ENCODE measurements at regions not wholly inside any gene's neighbourhood (a gene's known extent, or its start where the extent isn't known, plus 50 kb on each side); places are given as distances from the start of the nearest gene placed in this dataset.

DNA sequence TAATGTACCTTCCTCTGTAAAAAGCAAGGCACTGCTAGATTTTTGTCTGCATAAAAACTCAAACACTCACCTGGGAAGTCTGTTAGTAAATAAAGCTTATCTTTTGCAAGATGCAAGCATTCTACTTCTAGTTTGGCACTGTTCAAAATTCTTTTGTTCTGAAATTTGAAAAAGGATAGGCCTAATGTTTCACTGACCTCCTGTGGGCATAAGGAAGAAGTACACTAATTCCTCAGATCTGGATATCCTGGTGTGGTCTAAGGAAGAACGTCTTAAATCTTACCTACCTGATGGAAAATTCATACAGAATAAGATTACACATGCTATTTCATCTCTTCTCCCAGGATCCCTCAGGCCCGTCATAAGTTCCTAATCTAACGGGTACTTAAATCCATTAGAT is 93.5 kb upstream of the CAMK1G start:
- Histone ChIP-seq H3K9me3 (replicated peaks; ENCODE audit: insufficient read depth, low read length) (no peaks in the 10 kb centered on the region), H3K4me1 (ENCODE audit: low read length) (no peaks in the 10 kb centered on the region), H3K27ac (ENCODE audit: low read length) (no peak overlapping the region), H3K27me3 (replicated peaks; ENCODE audit: insufficient read depth, low read length) (no peaks in the 10 kb centered on the region), H3K79me2 (ENCODE audit: low read length) (no peaks in the 10 kb centered on the region), H3F3A (ENCODE audit: insufficient read depth, low read length) (no peaks in the 10 kb centered on the region), H3K4me2 (ENCODE audit: low read depth, low read length) (no peak overlapping the region), H3K4me3 (ENCODE audit: low read length) (no peak overlapping the region), H3K9me2 (replicated peaks; ENCODE audit: insufficient read depth, low read length) (no peaks in the 10 kb centered on the region), H3K36me3 (replicated peaks; ENCODE audit: insufficient read depth, low read length) (no peaks in the 10 kb centered on the region), H4K20me1 (ENCODE audit: insufficient read depth, low read length) (no peaks in the 10 kb centered on the region), H2AFZ (ENCODE audit: low read length) (no peak overlapping the region), H3K9ac (ENCODE audit: low read length) (no peak overlapping the region)
- TF ChIP-seq, protein P1, sequence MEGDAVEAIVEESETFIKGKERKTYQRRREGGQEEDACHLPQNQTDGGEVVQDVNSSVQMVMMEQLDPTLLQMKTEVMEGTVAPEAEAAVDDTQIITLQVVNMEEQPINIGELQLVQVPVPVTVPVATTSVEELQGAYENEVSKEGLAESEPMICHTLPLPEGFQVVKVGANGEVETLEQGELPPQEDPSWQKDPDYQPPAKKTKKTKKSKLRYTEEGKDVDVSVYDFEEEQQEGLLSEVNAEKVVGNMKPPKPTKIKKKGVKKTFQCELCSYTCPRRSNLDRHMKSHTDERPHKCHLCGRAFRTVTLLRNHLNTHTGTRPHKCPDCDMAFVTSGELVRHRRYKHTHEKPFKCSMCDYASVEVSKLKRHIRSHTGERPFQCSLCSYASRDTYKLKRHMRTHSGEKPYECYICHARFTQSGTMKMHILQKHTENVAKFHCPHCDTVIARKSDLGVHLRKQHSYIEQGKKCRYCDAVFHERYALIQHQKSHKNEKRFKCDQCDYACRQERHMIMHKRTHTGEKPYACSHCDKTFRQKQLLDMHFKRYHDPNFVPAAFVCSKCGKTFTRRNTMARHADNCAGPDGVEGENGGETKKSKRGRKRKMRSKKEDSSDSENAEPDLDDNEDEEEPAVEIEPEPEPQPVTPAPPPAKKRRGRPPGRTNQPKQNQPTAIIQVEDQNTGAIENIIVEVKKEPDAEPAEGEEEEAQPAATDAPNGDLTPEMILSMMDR (IDR thresholded peaks at IDR 0.05; ENCODE audit: low read length) = no peak
- no peak for TF ChIP-seq EZH2phosphoT487 (IDR thresholded peaks at IDR 0.05; ENCODE audit: low read length)
- no peak for TF ChIP-seq EZH2 (optimal IDR thresholded peaks at IDR 0.05; ENCODE audit: low read depth, low read length)
- no peak for DNase-seq

DNA sequence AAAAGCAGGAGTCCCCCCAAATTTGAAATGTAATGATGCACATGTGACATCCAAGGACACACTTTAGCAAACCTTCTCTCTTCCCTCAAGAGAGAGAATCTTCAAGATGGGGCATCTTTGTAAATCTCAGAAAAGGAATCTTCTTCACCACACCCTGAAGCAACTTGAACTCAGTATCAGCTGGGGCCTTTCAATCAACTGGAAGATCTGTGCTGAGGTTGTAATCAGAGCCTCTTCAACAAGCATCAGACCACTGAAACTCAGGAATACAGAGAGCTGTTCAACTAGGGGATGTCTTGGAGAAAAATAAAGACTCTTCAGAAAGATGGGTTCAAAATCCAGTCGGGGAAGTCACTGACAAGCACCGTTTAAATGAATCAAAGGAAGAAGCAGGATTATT is 92.5 kb upstream of the CAMK1G start:
- H3K36me3 ChIP-seq (replicated peaks; ENCODE audit: insufficient read depth, low read length) = no peaks in the 10 kb centered on the region
- no peaks in the 10 kb centered on the region for H3K9me3 ChIP-seq (replicated peaks; ENCODE audit: insufficient read depth, low read length)
- H3K9ac ChIP-seq (ENCODE audit: low read length) = no peak overlapping the region
- H3K4me1 ChIP-seq (ENCODE audit: low read length) = no peaks in the 10 kb centered on the region
- no peak for TF ChIP-seq EZH2 (optimal IDR thresholded peaks at IDR 0.05; ENCODE audit: low read depth, low read length)
- TF ChIP-seq EZH2phosphoT487 (IDR thresholded peaks at IDR 0.05; ENCODE audit: low read length) = no peak
- no peaks in the 10 kb centered on the region for H3K79me2 ChIP-seq (ENCODE audit: low read length)
- no peaks in the 10 kb centered on the region for H3F3A ChIP-seq (ENCODE audit: insufficient read depth, low read length)
- no peak overlapping the region for H3K4me3 ChIP-seq (ENCODE audit: low read length)
- DNase-seq = no peak
- no peaks in the 10 kb centered on the region for H4K20me1 ChIP-seq (ENCODE audit: insufficient read depth, low read length)
- H3K4me2 ChIP-seq (ENCODE audit: low read depth, low read length) = no peak overlapping the region
- H3K27ac ChIP-seq (ENCODE audit: low read length) = no peak overlapping the region
- no peak overlapping the region for H2AFZ ChIP-seq (ENCODE audit: low read length)
- no peaks in the 10 kb centered on the region for H3K9me2 ChIP-seq (replicated peaks; ENCODE audit: insufficient read depth, low read length)
- no peaks in the 10 kb centered on the region for H3K27me3 ChIP-seq (replicated peaks; ENCODE audit: insufficient read depth, low read length)

DNA sequence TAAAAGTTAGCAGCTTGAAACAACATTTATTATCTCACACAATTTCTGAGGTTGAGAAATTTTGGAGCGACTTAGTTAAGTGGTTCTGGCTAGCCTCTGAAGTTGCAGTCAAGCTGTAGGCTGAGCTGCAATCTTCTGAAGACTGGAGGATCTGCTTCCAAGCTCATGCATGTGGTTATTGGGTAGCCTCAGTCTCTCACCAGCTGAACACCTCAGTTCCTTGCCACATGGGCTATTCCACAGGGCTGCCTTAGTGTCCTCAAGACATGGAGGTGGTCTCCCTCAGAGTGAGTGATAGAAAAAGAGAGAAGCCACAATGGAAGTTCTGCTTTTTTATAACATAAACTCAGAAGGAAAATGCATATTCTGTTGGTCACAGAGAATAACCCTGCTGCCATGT is 92.0 kb upstream of the CAMK1G start:
- H4K20me1 ChIP-seq (ENCODE audit: insufficient read depth, low read length) = no peaks in the 10 kb centered on the region
- H3F3A ChIP-seq (ENCODE audit: insufficient read depth, low read length) = no peaks in the 10 kb centered on the region
- no peaks in the 10 kb centered on the region for H3K9me2 ChIP-seq (replicated peaks; ENCODE audit: insufficient read depth, low read length)
- H3K9me3 ChIP-seq (replicated peaks; ENCODE audit: insufficient read depth, low read length) = no peaks in the 10 kb centered on the region
- no peaks in the 10 kb centered on the region for H3K27me3 ChIP-seq (replicated peaks; ENCODE audit: insufficient read depth, low read length)
- no peak overlapping the region for H3K4me3 ChIP-seq (ENCODE audit: low read length)
- TF ChIP-seq EZH2phosphoT487 (IDR thresholded peaks at IDR 0.05; ENCODE audit: low read length) = no peak
- no peak overlapping the region for H3K27ac ChIP-seq (ENCODE audit: low read length)
- no peaks in the 10 kb centered on the region for H3K79me2 ChIP-seq (ENCODE audit: low read length)
- no peak for DNase-seq
- H3K4me1 ChIP-seq (ENCODE audit: low read length) = no peaks in the 10 kb centered on the region
- no peak overlapping the region for H3K9ac ChIP-seq (ENCODE audit: low read length)
- H3K36me3 ChIP-seq (replicated peaks; ENCODE audit: insufficient read depth, low read length) = no peaks in the 10 kb centered on the region
- no peak overlapping the region for H2AFZ ChIP-seq (ENCODE audit: low read length)
- H3K4me2 ChIP-seq (ENCODE audit: low read depth, low read length) = no peak overlapping the region

DNA sequence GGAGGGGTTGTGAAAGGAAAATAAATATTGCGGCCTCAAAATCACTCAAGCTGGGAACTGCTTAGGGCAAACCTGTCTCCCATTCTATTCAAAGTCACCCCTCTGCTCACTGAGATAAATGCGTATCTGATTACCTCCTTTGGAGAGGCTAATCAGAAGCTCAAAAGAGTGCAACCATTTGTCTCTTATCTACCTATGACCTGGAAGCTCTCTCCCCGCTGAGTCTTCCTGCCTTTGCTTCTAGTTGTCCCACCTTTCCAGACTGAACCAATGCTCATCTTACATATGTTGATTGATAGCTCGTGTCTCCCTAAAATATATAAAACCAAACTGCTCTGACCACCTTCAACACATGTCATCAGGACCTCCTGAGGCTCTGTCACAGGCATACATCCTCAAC is 91.6 kb upstream of the CAMK1G start:
- H3K9ac ChIP-seq (ENCODE audit: low read length) = no peak overlapping the region
- H3K27me3 ChIP-seq (replicated peaks; ENCODE audit: insufficient read depth, low read length) = no peaks in the 10 kb centered on the region
- no peak overlapping the region for H3K27ac ChIP-seq (ENCODE audit: low read length)
- H3K4me3 ChIP-seq (ENCODE audit: low read length) = no peak overlapping the region
- H3K9me3 ChIP-seq (replicated peaks; ENCODE audit: insufficient read depth, low read length) = no peaks in the 10 kb centered on the region
- H3F3A ChIP-seq (ENCODE audit: insufficient read depth, low read length) = no peaks in the 10 kb centered on the region
- H3K4me1 ChIP-seq (ENCODE audit: low read length) = no peaks in the 10 kb centered on the region
- no peaks in the 10 kb centered on the region for H4K20me1 ChIP-seq (ENCODE audit: insufficient read depth, low read length)
- H3K4me2 ChIP-seq (ENCODE audit: low read depth, low read length) = no peak overlapping the region
- H3K9me2 ChIP-seq (replicated peaks; ENCODE audit: insufficient read depth, low read length) = no peaks in the 10 kb centered on the region
- no peak for TF ChIP-seq EZH2phosphoT487 (IDR thresholded peaks at IDR 0.05; ENCODE audit: low read length)
- no peak for TF ChIP-seq EZH2 (optimal IDR thresholded peaks at IDR 0.05; ENCODE audit: low read depth, low read length)
- TF ChIP-seq, protein P1 (IDR thresholded peaks at IDR 0.05; ENCODE audit: low read length) = no peak
- no peaks in the 10 kb centered on the region for H3K79me2 ChIP-seq (ENCODE audit: low read length)
- no peaks in the 10 kb centered on the region for H3K36me3 ChIP-seq (replicated peaks; ENCODE audit: insufficient read depth, low read length)
- H2AFZ ChIP-seq (ENCODE audit: low read length) = no peak overlapping the region
- no peak for DNase-seq

All from MM.1S (cell line).